T-cell (primary cell): ENCODE measurements at regions not wholly inside any gene's neighbourhood (a gene's known extent, or its start where the extent isn't known, plus 50 kb on each side); places are given as distances from the start of the nearest gene placed in this dataset.

Experiments used
- ATAC-seq, 4 experiments: fragments of 200-7000 bp in 3 of 4; fragments of 150-1000 bp in 1 of 4; cut with Tn5 transposase; replicated peaks in 1 of 4; 1 replicate in 3 of 4; 2 replicates in 1 of 4; pipeline ENCODE4 v1.10.0; 2021; ENCODE audit warnings: moderate library complexity in 3 of 4, mild to moderate bottlenecking in 2 of 4, moderate number of reproducible peaks in 1 of 4
- CTCF ChIA-PET, 2 donors: fragments of 300-600 bp; sonication (Branson Sonifier 250); formaldehyde crosslinking; loops; one replicate each; lab custom pipeline; 2022; ENCODE audit warnings: antibody characterized with exemption in 2 of 2; lab: Charles Lee
- POLR2A ChIA-PET, 2 donors: fragments of 300-600 bp; sonication (Branson Sonifier 250); formaldehyde crosslinking; loops; one replicate each; lab custom pipeline; 2022; ENCODE audit warnings: antibody characterized with exemption in 2 of 2; lab: Charles Lee
- DNase-seq, 35 experiments: peaks; one replicate each; pipeline versions ENCODE4 v3.0.0 to v3.0.0-alpha.2; 2013 to 2023
- H3K27ac ChIP-seq: one replicate; pipeline ENCODE4 v1.5.1; 2013; ENCODE audit warnings: low read length
- H3K27me3 ChIP-seq, 2 experiments: replicated peaks in 1 of 2; 1 replicate in 1 of 2; 2 replicates in 1 of 2; pipeline versions ENCODE4 v1.6.1 to v1.7.0; 2013; ENCODE audit warnings: low read length in 1 of 2, mixed read lengths in 1 of 2; ENCODE audit not compliant: control insufficient read depth in 2 of 2, insufficient read depth in 2 of 2; ENCODE audit errors: extremely low read depth in 1 of 2
- H3K36me3 ChIP-seq, 2 donors: 1 replicate in 1 of 2; 2 replicates in 1 of 2; pipeline versions ENCODE4 v1.6.1 to v1.7.0; 2013; ENCODE audit warnings: low read length in 1 of 2; ENCODE audit not compliant: control insufficient read depth in 2 of 2, insufficient read depth in 1 of 2; ENCODE audit errors: extremely low read depth in 1 of 2
- H3K4me1 ChIP-seq, 2 experiments: 1 replicate in 1 of 2; 2 replicates in 1 of 2; pipeline versions ENCODE4 v1.6.1 to v1.7.0; 2013; ENCODE audit warnings: low read length in 2 of 2, mixed read lengths in 1 of 2; ENCODE audit not compliant: insufficient read depth in 2 of 2, control insufficient read depth in 1 of 2; ENCODE audit errors: extremely low read depth in 1 of 2
- H3K4me3 ChIP-seq, 2 donors: 1 replicate in 1 of 2; 2 replicates in 1 of 2; pipeline versions ENCODE4 v1.5.1 to v1.7.0; 2013; ENCODE audit warnings: mild to moderate bottlenecking in 2 of 2, low read length in 1 of 2, moderate library complexity in 1 of 2; ENCODE audit not compliant: control insufficient read depth in 1 of 2; ENCODE audit errors: extremely low read depth in 1 of 2
- H3K9me3 ChIP-seq: 2 replicates; pipeline ENCODE4 v1.7.0; 2013
- H3K27ac Mint-ChIP-seq, 2 donors: one replicate each; pipeline ENCODE4 v1.8.0; 2020 to 2021; ENCODE audit warnings: mild to moderate bottlenecking in 2 of 2, mixed read lengths in 2 of 2
- H3K27me3 Mint-ChIP-seq, 2 donors: one replicate each; pipeline ENCODE4 v1.8.0; 2021 to 2022; ENCODE audit warnings: mixed read lengths in 2 of 2
- H3K36me3 Mint-ChIP-seq: one replicate; pipeline ENCODE4 v1.8.0; 2021; ENCODE audit warnings: mixed read lengths
- H3K4me1 Mint-ChIP-seq, 3 donors: one replicate each; pipeline ENCODE4 v1.8.0; 2020 to 2022; ENCODE audit warnings: mixed read lengths in 3 of 3, mild to moderate bottlenecking in 1 of 3
- H3K4me3 Mint-ChIP-seq, 3 donors: one replicate each; pipeline ENCODE4 v1.8.0; 2020 to 2022; ENCODE audit warnings: mild to moderate bottlenecking in 3 of 3, mixed read lengths in 3 of 3, moderate library complexity in 3 of 3
- H3K9me3 Mint-ChIP-seq, 3 donors: one replicate each; pipeline ENCODE4 v1.8.0; 2020 to 2022; ENCODE audit warnings: mixed read lengths in 3 of 3
- WGBS: methylation state at CpG from one replicate; pipeline ENCODE4 v1.1.5; 2013; ENCODE audit warnings: missing lambda C conversion rate; ENCODE audit not compliant: insufficient coverage; 5-methylcytosine and 5-hydroxymethylcytosine counted together

- no CpG with 5 or more reads among the region's 4 CpGs for WGBS
- ChIA-PET POLR2A (no interaction called here), CTCF (no interaction called here)
- Mint-ChIP-seq H3K36me3 (no peaks in the 10 kb centered on the region), H3K4me1 (no peaks in the 10 kb centered on the region), H3K27me3 (no peaks in the 10 kb centered on the region), H3K27ac (no peak overlapping the region), H3K4me3 (no peak overlapping the region), H3K9me3 (peaks cover 6 to 14% (median 8%) of the 10 kb centered on the region in 3 donors)
- Histone ChIP-seq H3K36me3 (no peaks in the 10 kb centered on the region), H3K27ac (no peak overlapping the region), H3K9me3 (peaks cover 4% of the 10 kb centered on the region), H3K4me1 (no peaks in the 10 kb centered on the region), H3K4me3 (no peak overlapping the region), H3K27me3 (no peaks in the 10 kb centered on the region)
- ATAC-seq (no peak), DNase-seq (no peak)
Observed at GRCh38 chr5:23389291-23390101, 117.9 kb upstream of the PRDM9 start.

GRCh38 chr5:23385036-23385435 lies 122.4 kb upstream of the PRDM9 start:
- Mint-ChIP-seq H3K4me1 (no peaks in the 10 kb centered on the region), H3K4me3 (no peak overlapping the region), H3K9me3 (peaks cover 24 to 28% (median 26%) of the 10 kb centered on the region in 3 donors), H3K36me3 (no peaks in the 10 kb centered on the region), H3K27me3 (no peaks in the 10 kb centered on the region), H3K27ac (no peak overlapping the region)
- Histone ChIP-seq H3K27ac (no peak overlapping the region), H3K36me3 (no peaks in the 10 kb centered on the region), H3K27me3 (no peaks in the 10 kb centered on the region), H3K4me1 (no peaks in the 10 kb centered on the region), H3K9me3 (peaks cover 5% of the 10 kb centered on the region), H3K4me3 (no peak overlapping the region)
- WGBS, result 80% methylated on average over 1 of the region's 1 CpG
- ATAC-seq (no peak), DNase-seq (no peak)
- CTCF ChIA-PET, result no interaction called here
- POLR2A ChIA-PET, result no interaction called here

GRCh38 chr5:23372177-23372576 lies 135.2 kb upstream of the PRDM9 start:
- ChIA-PET CTCF (no interaction called here), POLR2A (no interaction called here)
- no peak overlapping the region for H3K27ac Mint-ChIP-seq
- Histone ChIP-seq H3K4me3 (no peak overlapping the region), H3K36me3 (no peaks in the 10 kb centered on the region), H3K27me3 (no peaks in the 10 kb centered on the region), H3K4me1 (no peaks in the 10 kb centered on the region), H3K27ac (no peak overlapping the region), H3K9me3 (peaks cover 2% of the 10 kb centered on the region)
- no peaks in the 10 kb centered on the region for H3K27me3 Mint-ChIP-seq
- ATAC-seq (no peak), DNase-seq (no peak)
- H3K4me1 Mint-ChIP-seq, result no peaks in the 10 kb centered on the region
- no peak overlapping the region for H3K4me3 Mint-ChIP-seq
- peaks cover 5 to 21% (median 21%) of the 10 kb centered on the region in 3 donors for H3K9me3 Mint-ChIP-seq
- no peaks in the 10 kb centered on the region for H3K36me3 Mint-ChIP-seq

- DNase-seq, result no peak
- Histone ChIP-seq H3K4me3 (no peak overlapping the region), H3K27ac (no peak overlapping the region), H3K4me1 (no peaks in the 10 kb centered on the region), H3K9me3 (peaks cover 4% of the 10 kb centered on the region), H3K36me3 (no peaks in the 10 kb centered on the region), H3K27me3 (no peaks in the 10 kb centered on the region)
- no peaks in the 10 kb centered on the region for H3K4me1 Mint-ChIP-seq
- H3K27me3 Mint-ChIP-seq, result no peaks in the 10 kb centered on the region
- ChIA-PET POLR2A (no interaction called here), CTCF (interaction anchor here in 1 of 2 donors (0.9 kb wide), 1 partner anchor 11 kb away, joined by 5 read pairs; no protein-coding TSS in a partner anchor)
- no peak overlapping the region for H3K27ac Mint-ChIP-seq
- ATAC-seq, result no peak
- H3K4me3 Mint-ChIP-seq, result no peak overlapping the region
- WGBS, result no CpG with 5 or more reads among the region's 3 CpGs
- peaks cover 5 to 12% (median 12%) of the 10 kb centered on the region in 3 donors for H3K9me3 Mint-ChIP-seq
- H3K36me3 Mint-ChIP-seq, result no peaks in the 10 kb centered on the region
Observed at GRCh38 chr5:23368393-23368792, 139.0 kb upstream of the PRDM9 start.

- ChIA-PET CTCF (interaction anchor here in 1 of 2 donors (0.9 kb wide), 1 partner anchor 11 kb away, joined by 5 read pairs; no protein-coding TSS in a partner anchor), POLR2A (no interaction called here)
- no peaks in the 10 kb centered on the region for H3K36me3 ChIP-seq
- DNase-seq (no peak), ATAC-seq (no peak)
- no peak overlapping the region for H3K4me3 ChIP-seq
- H3K9me3 Mint-ChIP-seq, result peaks cover 5 to 12% (median 12%) of the 10 kb centered on the region in 3 donors
- no peak overlapping the region for H3K4me3 Mint-ChIP-seq
- H3K4me1 ChIP-seq, result no peaks in the 10 kb centered on the region
- H3K36me3 Mint-ChIP-seq, result no peaks in the 10 kb centered on the region
- H3K27me3 Mint-ChIP-seq, result no peaks in the 10 kb centered on the region
- H3K27ac ChIP-seq, result no peak overlapping the region
- peaks cover 4% of the 10 kb centered on the region for H3K9me3 ChIP-seq
- H3K27me3 ChIP-seq, result no peaks in the 10 kb centered on the region
- WGBS, result no CpG with 5 or more reads among the region's 1 CpG
- no peak overlapping the region for H3K27ac Mint-ChIP-seq
- H3K4me1 Mint-ChIP-seq, result no peaks in the 10 kb centered on the region
Observed at GRCh38 chr5:23367874-23368273, 139.5 kb upstream of the PRDM9 start.

GRCh38 chr5:23353286-23353685 lies 154.1 kb upstream of the PRDM9 start:
- Mint-ChIP-seq H3K36me3 (no peaks in the 10 kb centered on the region), H3K4me3 (no peak overlapping the region), H3K27ac (no peak overlapping the region), H3K27me3 (no peaks in the 10 kb centered on the region), H3K9me3 (peaks cover 4 to 7% (median 7%) of the 10 kb centered on the region in 3 donors), H3K4me1 (no peaks in the 10 kb centered on the region)
- ATAC-seq (no peak), DNase-seq (no peak)
- POLR2A ChIA-PET, result no interaction called here
- Histone ChIP-seq H3K27ac (no peak overlapping the region), H3K4me1 (no peaks in the 10 kb centered on the region), H3K4me3 (no peak overlapping the region), H3K27me3 (no peaks in the 10 kb centered on the region), H3K9me3 (peaks cover 2% of the 10 kb centered on the region), H3K36me3 (no peaks in the 10 kb centered on the region)
- CTCF ChIA-PET, result no interaction called here
- no CpG with 5 or more reads among the region's 3 CpGs for WGBS
